ENCODE measurements at regions not wholly inside any gene's neighbourhood (a gene's known extent, or its start where the extent isn't known, plus 50 kb on each side); places are given as distances from the start of the nearest gene placed in this dataset.

- TF ChIP-seq CTCF (conservative IDR thresholded peaks at IDR 0.05; ENCODE audit: low read depth, low read length): no peak
- no peak overlapping the region for H3K4me3 ChIP-seq (ENCODE audit: low read depth, low read length)
- no peak for DNase-seq (ENCODE audit: low read depth)
These were observed 458.9 kb downstream of the TYW1 start for GRCh38 chr7:67455508-67455907.

GRCh38 chr7:67462781-67463191, 466.2 kb downstream of the TYW1 start:
- no peak for DNase-seq (ENCODE audit: low read depth)
- no peak for TF ChIP-seq CTCF (conservative IDR thresholded peaks at IDR 0.05; ENCODE audit: low read depth, low read length)
- H3K4me3 ChIP-seq (ENCODE audit: low read depth, low read length): no peak overlapping the region

- DNase-seq (ENCODE audit: low read depth): no peak
- no peak for TF ChIP-seq CTCF (conservative IDR thresholded peaks at IDR 0.05; ENCODE audit: low read depth, low read length)
- no peak overlapping the region for H3K4me3 ChIP-seq (ENCODE audit: low read depth, low read length)
These were observed 466.7 kb downstream of the TYW1 start for GRCh38 chr7:67463316-67463715.

GRCh38 chr7:67463983-67464382, 467.4 kb downstream of the TYW1 start:
- H3K4me3 ChIP-seq (ENCODE audit: low read depth, low read length): no peak overlapping the region
- DNase-seq (ENCODE audit: low read depth): no peak
- TF ChIP-seq CTCF (conservative IDR thresholded peaks at IDR 0.05; ENCODE audit: low read depth, low read length): no peak

- no peak for TF ChIP-seq CTCF (conservative IDR thresholded peaks at IDR 0.05; ENCODE audit: low read depth, low read length)
- H3K4me3 ChIP-seq (ENCODE audit: low read depth, low read length): no peak overlapping the region
- no peak for DNase-seq (ENCODE audit: low read depth)
These were observed 469.5 kb downstream of the TYW1 start for GRCh38 chr7:67466109-67466508.

- no peak overlapping the region for H3K4me3 ChIP-seq (ENCODE audit: low read depth, low read length)
- no peak for TF ChIP-seq CTCF (conservative IDR thresholded peaks at IDR 0.05; ENCODE audit: low read depth, low read length)
- no peak for DNase-seq (ENCODE audit: low read depth)
These were observed 473.7 kb downstream of the TYW1 start for GRCh38 chr7:67470256-67470751.

GRCh38 chr7:67475293-67475692, 478.7 kb downstream of the TYW1 start:
- no peak for DNase-seq (ENCODE audit: low read depth)
- no peak for TF ChIP-seq CTCF (conservative IDR thresholded peaks at IDR 0.05; ENCODE audit: low read depth, low read length)
- H3K4me3 ChIP-seq (ENCODE audit: low read depth, low read length): no peak overlapping the region

Data from epithelial cell of proximal tubule (primary cell).